K562 (cell line): ENCODE measurements at regions not wholly inside any gene's neighbourhood (a gene's known extent, or its start where the extent isn't known, plus 50 kb on each side); places are given as distances from the start of the nearest gene placed in this dataset.

ENCODE experiments used
- EGR1 ChIP-seq: fragments of 450-650 bp; conservative IDR thresholded peaks from 2 replicates; pipeline ENCODE4 v1.6.1; 2017; ENCODE audit warnings: mild to moderate bottlenecking
- ELF2 ChIP-seq: fragments of 250-450 bp; sonication (Bioruptor Pico); IDR thresholded peaks from 2 replicates; pipeline ENCODE4 v1.5.0; 2021; ENCODE audit warnings: mild to moderate bottlenecking
- FOS ChIP-seq: IDR thresholded peaks from 3 replicates; pipeline ENCODE4 v1.6.1; 2011; ENCODE audit not compliant: insufficient read length; ENCODE audit errors: extremely low read depth
- HCFC1 ChIP-seq: IDR thresholded peaks from 2 replicates; pipeline ENCODE4 v1.6.1; 2012; ENCODE audit warnings: low read depth, low read length, improper control_type of control experiment
- MAFG ChIP-seq: fragments of 450-650 bp; conservative IDR thresholded peaks from 2 replicates; pipeline ENCODE4 v1.6.1; 2016; ENCODE audit warnings: missing genetic modification characterization, missing compliant biosample characterization
- RBM14 ChIP-seq: fragments of 200-400 bp; formaldehyde crosslinking; IDR thresholded peaks from 2 replicates; pipeline ENCODE4 v1.6.1; 2018; ENCODE audit warnings: low read depth, mild to moderate bottlenecking, low read length, moderate library complexity, borderline replicate concordance; ENCODE audit not compliant: insufficient read depth
- ZNF347 ChIP-seq: fragments of 450-650 bp; formaldehyde crosslinking; IDR thresholded peaks from 2 replicates; pipeline ENCODE4 v1.4.0; 2020; ENCODE audit warnings: low read depth, mild to moderate bottlenecking, moderate library complexity
- TF ChIP-seq, protein P1 (sequence below): fragments of 450-650 bp; IDR thresholded peaks from 2 replicates; pipeline ENCODE4 v1.6.1; 2016; ENCODE audit warnings: mild to moderate bottlenecking, moderate library complexity
- TF ChIP-seq, protein P2 (sequence below): IDR thresholded peaks from 3 replicates; pipeline ENCODE4 v1.6.1; 2011; ENCODE audit warnings: borderline replicate concordance, mild to moderate bottlenecking; ENCODE audit not compliant: insufficient read length, insufficient read depth
- TF ChIP-seq, protein P3 (sequence below): sonication (generic); formaldehyde crosslinking; IDR thresholded peaks from 2 replicates; pipeline ENCODE4 v1.8.0; 2022; ENCODE audit warnings: mild to moderate bottlenecking, missing genetic modification reagents

DNA sequence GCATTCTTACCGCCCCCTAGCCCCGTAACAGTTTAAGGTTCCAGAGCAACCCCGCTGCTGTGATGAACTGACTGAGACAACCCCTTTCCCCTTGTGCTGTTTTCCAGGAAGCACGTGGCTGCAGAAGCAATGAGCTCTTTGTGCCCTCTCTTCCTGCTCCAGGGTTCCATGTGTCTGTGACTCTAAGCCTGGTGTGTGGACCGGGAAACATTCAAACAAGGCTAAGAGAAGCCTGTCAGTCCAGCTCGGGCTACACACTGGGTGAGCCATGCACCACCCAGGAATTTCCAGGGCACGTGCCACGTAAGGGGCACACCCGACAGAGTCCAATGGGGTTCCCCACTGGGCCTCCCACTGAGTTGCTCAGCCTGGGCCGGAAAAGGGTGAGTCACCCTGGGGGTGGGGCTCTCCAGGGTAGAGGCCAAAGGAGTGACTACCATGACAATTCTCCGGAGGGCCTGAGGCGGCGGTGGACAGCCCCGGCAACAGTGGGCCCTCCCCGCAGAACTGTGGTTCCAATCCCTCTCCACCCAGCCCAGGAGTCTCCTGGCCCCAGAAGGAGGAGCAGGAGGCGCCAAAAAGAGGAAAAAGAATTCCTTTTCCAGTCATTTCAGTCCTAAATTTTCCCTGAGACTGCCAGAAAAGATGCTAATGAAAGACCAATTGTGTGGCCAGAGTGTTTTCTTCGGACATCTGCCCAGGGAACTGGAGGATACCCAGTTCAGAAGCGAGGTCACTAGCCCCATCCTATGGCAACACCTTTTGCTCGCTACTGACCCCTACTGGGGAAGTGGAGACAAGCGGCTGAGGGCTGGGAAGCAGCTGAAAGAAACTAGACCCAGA lies 157.8 kb upstream of the SLC1A4 start (continued):
- TF ChIP-seq, protein P1, sequence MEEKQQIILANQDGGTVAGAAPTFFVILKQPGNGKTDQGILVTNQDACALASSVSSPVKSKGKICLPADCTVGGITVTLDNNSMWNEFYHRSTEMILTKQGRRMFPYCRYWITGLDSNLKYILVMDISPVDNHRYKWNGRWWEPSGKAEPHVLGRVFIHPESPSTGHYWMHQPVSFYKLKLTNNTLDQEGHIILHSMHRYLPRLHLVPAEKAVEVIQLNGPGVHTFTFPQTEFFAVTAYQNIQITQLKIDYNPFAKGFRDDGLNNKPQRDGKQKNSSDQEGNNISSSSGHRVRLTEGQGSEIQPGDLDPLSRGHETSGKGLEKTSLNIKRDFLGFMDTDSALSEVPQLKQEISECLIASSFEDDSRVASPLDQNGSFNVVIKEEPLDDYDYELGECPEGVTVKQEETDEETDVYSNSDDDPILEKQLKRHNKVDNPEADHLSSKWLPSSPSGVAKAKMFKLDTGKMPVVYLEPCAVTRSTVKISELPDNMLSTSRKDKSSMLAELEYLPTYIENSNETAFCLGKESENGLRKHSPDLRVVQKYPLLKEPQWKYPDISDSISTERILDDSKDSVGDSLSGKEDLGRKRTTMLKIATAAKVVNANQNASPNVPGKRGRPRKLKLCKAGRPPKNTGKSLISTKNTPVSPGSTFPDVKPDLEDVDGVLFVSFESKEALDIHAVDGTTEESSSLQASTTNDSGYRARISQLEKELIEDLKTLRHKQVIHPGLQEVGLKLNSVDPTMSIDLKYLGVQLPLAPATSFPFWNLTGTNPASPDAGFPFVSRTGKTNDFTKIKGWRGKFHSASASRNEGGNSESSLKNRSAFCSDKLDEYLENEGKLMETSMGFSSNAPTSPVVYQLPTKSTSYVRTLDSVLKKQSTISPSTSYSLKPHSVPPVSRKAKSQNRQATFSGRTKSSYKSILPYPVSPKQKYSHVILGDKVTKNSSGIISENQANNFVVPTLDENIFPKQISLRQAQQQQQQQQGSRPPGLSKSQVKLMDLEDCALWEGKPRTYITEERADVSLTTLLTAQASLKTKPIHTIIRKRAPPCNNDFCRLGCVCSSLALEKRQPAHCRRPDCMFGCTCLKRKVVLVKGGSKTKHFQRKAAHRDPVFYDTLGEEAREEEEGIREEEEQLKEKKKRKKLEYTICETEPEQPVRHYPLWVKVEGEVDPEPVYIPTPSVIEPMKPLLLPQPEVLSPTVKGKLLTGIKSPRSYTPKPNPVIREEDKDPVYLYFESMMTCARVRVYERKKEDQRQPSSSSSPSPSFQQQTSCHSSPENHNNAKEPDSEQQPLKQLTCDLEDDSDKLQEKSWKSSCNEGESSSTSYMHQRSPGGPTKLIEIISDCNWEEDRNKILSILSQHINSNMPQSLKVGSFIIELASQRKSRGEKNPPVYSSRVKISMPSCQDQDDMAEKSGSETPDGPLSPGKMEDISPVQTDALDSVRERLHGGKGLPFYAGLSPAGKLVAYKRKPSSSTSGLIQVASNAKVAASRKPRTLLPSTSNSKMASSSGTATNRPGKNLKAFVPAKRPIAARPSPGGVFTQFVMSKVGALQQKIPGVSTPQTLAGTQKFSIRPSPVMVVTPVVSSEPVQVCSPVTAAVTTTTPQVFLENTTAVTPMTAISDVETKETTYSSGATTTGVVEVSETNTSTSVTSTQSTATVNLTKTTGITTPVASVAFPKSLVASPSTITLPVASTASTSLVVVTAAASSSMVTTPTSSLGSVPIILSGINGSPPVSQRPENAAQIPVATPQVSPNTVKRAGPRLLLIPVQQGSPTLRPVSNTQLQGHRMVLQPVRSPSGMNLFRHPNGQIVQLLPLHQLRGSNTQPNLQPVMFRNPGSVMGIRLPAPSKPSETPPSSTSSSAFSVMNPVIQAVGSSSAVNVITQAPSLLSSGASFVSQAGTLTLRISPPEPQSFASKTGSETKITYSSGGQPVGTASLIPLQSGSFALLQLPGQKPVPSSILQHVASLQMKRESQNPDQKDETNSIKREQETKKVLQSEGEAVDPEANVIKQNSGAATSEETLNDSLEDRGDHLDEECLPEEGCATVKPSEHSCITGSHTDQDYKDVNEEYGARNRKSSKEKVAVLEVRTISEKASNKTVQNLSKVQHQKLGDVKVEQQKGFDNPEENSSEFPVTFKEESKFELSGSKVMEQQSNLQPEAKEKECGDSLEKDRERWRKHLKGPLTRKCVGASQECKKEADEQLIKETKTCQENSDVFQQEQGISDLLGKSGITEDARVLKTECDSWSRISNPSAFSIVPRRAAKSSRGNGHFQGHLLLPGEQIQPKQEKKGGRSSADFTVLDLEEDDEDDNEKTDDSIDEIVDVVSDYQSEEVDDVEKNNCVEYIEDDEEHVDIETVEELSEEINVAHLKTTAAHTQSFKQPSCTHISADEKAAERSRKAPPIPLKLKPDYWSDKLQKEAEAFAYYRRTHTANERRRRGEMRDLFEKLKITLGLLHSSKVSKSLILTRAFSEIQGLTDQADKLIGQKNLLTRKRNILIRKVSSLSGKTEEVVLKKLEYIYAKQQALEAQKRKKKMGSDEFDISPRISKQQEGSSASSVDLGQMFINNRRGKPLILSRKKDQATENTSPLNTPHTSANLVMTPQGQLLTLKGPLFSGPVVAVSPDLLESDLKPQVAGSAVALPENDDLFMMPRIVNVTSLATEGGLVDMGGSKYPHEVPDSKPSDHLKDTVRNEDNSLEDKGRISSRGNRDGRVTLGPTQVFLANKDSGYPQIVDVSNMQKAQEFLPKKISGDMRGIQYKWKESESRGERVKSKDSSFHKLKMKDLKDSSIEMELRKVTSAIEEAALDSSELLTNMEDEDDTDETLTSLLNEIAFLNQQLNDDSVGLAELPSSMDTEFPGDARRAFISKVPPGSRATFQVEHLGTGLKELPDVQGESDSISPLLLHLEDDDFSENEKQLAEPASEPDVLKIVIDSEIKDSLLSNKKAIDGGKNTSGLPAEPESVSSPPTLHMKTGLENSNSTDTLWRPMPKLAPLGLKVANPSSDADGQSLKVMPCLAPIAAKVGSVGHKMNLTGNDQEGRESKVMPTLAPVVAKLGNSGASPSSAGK, result peak; percentile 96
- TF ChIP-seq, protein P2, sequence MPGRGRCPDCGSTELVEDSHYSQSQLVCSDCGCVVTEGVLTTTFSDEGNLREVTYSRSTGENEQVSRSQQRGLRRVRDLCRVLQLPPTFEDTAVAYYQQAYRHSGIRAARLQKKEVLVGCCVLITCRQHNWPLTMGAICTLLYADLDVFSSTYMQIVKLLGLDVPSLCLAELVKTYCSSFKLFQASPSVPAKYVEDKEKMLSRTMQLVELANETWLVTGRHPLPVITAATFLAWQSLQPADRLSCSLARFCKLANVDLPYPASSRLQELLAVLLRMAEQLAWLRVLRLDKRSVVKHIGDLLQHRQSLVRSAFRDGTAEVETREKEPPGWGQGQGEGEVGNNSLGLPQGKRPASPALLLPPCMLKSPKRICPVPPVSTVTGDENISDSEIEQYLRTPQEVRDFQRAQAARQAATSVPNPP, result no peak
- TF ChIP-seq RBM14, result no peak
- TF ChIP-seq ELF2, result no peak
- no peak for TF ChIP-seq ZNF347
- no peak; the same call in 1 of the 2 replicates for TF ChIP-seq HCFC1
- TF ChIP-seq FOS, result peak; percentile 55
- TF ChIP-seq, protein P3, sequence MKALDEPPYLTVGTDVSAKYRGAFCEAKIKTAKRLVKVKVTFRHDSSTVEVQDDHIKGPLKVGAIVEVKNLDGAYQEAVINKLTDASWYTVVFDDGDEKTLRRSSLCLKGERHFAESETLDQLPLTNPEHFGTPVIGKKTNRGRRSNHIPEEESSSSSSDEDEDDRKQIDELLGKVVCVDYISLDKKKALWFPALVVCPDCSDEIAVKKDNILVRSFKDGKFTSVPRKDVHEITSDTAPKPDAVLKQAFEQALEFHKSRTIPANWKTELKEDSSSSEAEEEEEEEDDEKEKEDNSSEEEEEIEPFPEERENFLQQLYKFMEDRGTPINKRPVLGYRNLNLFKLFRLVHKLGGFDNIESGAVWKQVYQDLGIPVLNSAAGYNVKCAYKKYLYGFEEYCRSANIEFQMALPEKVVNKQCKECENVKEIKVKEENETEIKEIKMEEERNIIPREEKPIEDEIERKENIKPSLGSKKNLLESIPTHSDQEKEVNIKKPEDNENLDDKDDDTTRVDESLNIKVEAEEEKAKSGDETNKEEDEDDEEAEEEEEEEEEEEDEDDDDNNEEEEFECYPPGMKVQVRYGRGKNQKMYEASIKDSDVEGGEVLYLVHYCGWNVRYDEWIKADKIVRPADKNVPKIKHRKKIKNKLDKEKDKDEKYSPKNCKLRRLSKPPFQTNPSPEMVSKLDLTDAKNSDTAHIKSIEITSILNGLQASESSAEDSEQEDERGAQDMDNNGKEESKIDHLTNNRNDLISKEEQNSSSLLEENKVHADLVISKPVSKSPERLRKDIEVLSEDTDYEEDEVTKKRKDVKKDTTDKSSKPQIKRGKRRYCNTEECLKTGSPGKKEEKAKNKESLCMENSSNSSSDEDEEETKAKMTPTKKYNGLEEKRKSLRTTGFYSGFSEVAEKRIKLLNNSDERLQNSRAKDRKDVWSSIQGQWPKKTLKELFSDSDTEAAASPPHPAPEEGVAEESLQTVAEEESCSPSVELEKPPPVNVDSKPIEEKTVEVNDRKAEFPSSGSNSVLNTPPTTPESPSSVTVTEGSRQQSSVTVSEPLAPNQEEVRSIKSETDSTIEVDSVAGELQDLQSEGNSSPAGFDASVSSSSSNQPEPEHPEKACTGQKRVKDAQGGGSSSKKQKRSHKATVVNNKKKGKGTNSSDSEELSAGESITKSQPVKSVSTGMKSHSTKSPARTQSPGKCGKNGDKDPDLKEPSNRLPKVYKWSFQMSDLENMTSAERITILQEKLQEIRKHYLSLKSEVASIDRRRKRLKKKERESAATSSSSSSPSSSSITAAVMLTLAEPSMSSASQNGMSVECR, result no peak
- TF ChIP-seq MAFG (tag), result peak; percentile 52
- peak; percentile 53; the same call in 1 of the 2 replicates for TF ChIP-seq EGR1
